Cardiac fibroblast (primary cell): ENCODE measurements at regions not wholly inside any gene's neighbourhood (a gene's known extent, or its start where the extent isn't known, plus 50 kb on each side); places are given as distances from the start of the nearest gene placed in this dataset.

ENCODE experiments used
- DNase-seq, 2 donors: peaks; one replicate each; pipeline versions ENCODE4 v3.0.0 to v3.0.0-alpha.2; 2010; ENCODE audit warnings: low read depth in 2 of 2
- H3K4me3 ChIP-seq, 2 donors: replicated peaks in 1 of 2; 1 replicate in 1 of 2; 2 replicates in 1 of 2; pipeline ENCODE4 v1.5.1; 2011; ENCODE audit warnings: low read depth in 2 of 2, low read length in 2 of 2, mild to moderate bottlenecking in 2 of 2, moderate library complexity in 1 of 2
- CTCF ChIP-seq: IDR thresholded peaks from one replicate; pipeline ENCODE4 v1.5.1; 2011; ENCODE audit warnings: low read depth, mild to moderate bottlenecking, low read length, inconsistent platforms

GRCh38 chr13:76330761-76331160 is 555.4 kb downstream of the KCTD12 start:
- DNase-seq = no peak
- TF ChIP-seq CTCF = no peak
- H3K4me3 ChIP-seq = no peak overlapping the region

- H3K4me3 ChIP-seq = no peak overlapping the region
- no peak for DNase-seq
- TF ChIP-seq CTCF = no peak
Observed at GRCh38 chr13:76329866-76330580, 556.2 kb downstream of the KCTD12 start.

DNA sequence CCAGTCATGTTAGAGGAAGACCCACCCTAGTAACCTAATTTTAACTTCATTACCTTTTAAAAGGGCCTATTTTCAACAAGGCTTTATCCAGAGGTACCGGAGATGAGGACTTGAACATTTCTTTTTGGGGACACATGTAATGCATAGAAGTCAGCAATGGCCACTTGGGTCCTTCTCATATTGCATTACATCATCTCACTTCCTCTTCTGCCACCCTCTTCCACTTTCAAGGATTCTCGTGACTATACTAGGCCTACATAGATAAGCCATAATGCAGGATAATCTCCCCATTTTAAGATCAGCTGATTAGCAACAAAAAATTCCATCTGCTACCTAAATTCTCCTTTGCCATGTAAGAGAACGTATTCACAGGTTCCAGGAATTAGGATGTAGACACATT is 557.2 kb downstream of the KCTD12 start:
- no peak for DNase-seq
- H3K4me3 ChIP-seq = no peak overlapping the region
- no peak for TF ChIP-seq CTCF

- H3K4me3 ChIP-seq = no peak overlapping the region
- TF ChIP-seq CTCF = no peak
- no peak for DNase-seq
Observed at GRCh38 chr13:76326343-76326742, 559.9 kb downstream of the KCTD12 start.

GRCh38 chr13:76319921-76320320 is 566.3 kb downstream of the KCTD12 start:
- DNase-seq = no peak
- H3K4me3 ChIP-seq = no peak overlapping the region
- TF ChIP-seq CTCF = no peak

GRCh38 chr13:76316998-76317527 is 569.1 kb downstream of the KCTD12 start:
- DNase-seq = no peak
- no peak for TF ChIP-seq CTCF

DNA sequence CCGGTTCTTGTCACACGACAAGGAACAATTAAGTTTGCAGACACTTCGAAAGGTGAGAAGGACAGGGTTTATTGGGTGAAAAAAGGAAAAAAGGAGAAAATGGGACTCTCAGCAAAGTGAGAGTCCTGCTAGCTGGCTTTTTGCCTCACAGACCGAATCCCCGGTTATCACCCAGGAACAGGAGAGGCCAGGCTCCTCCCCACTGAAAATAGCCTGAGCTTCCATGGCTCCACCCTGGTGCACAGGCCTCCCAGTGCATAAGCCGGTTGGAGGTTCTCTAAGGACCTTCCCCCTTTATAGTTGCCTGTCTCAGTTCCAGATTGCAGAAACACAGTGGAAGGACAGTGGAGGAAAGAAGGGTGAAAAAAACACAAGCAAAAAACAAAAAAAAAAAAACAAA is 571.7 kb downstream of the KCTD12 start:
- no peak for DNase-seq
- no peak overlapping the region for H3K4me3 ChIP-seq
- TF ChIP-seq CTCF = no peak

More at GRCh38 chr13:76316998-76317527, 569.1 kb downstream of the KCTD12 start:
- H3K4me3 ChIP-seq = no peak overlapping the region
